Mononuclear cell (primary cell): ENCODE measurements at regions not wholly inside any gene's neighbourhood (a gene's known extent, or its start where the extent isn't known, plus 50 kb on each side); places are given as distances from the start of the nearest gene placed in this dataset.

Experiments used
- H3K27me3 ChIP-seq: 2 replicates; pipeline ENCODE4 v1.6.0; 2011; ENCODE audit warnings: low read length, control low read depth; ENCODE audit not compliant: insufficient read depth
- H3K4me1 ChIP-seq: 2 replicates; pipeline ENCODE4 v1.5.1; 2011; ENCODE audit warnings: mild to moderate bottlenecking, low read length, control low read depth; ENCODE audit not compliant: insufficient read depth
- H3K4me3 ChIP-seq: 2 replicates; pipeline ENCODE4 v1.5.1; 2011; ENCODE audit warnings: mild to moderate bottlenecking, low read length, moderate library complexity
- H3K9me3 ChIP-seq: 2 replicates; pipeline ENCODE4 v1.5.1; 2011; ENCODE audit warnings: low read depth, mild to moderate bottlenecking, control low read depth, low read length

- Histone ChIP-seq H3K4me1 (peaks cover 21% of the 10 kb centered on the region), H3K27me3 (no peaks in the 10 kb centered on the region), H3K4me3 (no peak overlapping the region)
Observed at GRCh38 chr1:221089803-221090202, 210.6 kb downstream of the HLX start.

GRCh38 chr1:221093903-221094791, 214.9 kb downstream of the HLX start:
- H3K4me3 ChIP-seq, result no peak overlapping the region
- no peaks in the 10 kb centered on the region for H3K27me3 ChIP-seq
- peaks cover 31% of the 10 kb centered on the region for H3K4me1 ChIP-seq
- no peaks in the 10 kb centered on the region for H3K9me3 ChIP-seq

More at GRCh38 chr1:221089803-221090202, 210.6 kb downstream of the HLX start:
- H3K9me3 ChIP-seq, result no peaks in the 10 kb centered on the region

DNA sequence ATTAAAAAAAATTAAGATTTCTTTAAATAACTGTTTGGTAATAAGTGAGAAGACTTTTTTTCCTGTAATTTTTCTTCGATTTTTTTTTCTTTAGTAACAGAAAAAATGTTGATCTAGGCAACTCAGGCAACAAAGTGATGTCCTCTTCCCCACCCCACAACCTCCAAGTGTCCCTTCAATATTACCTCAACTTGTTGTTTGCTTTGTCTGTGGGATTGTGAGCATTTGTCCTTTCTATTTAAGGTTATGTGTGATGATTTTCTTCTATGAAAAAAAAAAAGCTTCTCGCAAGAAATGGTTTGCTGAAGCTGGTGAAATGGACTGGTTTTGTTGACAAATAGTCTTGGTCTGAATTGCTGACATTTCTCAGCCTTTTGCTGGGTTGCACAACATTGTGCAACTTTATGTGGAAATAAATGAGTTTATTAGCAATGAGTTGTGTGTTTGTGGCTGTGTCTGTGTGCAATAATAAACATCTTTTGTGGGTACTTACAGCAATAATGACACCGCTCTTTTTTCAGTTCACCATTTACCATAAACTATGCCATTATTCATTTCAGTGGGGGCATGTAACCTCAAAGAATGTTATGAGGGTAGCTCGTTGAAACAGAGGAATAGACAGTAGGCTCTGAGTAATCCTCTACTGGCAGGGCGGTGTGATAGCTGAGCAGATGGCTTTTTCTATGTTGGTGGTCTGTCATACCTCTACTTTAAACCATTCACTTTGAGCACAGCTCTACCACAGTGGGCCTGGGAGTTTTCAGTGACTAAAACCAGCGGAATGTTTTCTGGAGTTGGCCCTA, 218.4 kb downstream of the HLX start:
- Histone ChIP-seq H3K4me3 (no peak overlapping the region), H3K9me3 (no peaks in the 10 kb centered on the region), H3K4me1 (peaks cover 50% of the 10 kb centered on the region), H3K27me3 (no peaks in the 10 kb centered on the region)

DNA sequence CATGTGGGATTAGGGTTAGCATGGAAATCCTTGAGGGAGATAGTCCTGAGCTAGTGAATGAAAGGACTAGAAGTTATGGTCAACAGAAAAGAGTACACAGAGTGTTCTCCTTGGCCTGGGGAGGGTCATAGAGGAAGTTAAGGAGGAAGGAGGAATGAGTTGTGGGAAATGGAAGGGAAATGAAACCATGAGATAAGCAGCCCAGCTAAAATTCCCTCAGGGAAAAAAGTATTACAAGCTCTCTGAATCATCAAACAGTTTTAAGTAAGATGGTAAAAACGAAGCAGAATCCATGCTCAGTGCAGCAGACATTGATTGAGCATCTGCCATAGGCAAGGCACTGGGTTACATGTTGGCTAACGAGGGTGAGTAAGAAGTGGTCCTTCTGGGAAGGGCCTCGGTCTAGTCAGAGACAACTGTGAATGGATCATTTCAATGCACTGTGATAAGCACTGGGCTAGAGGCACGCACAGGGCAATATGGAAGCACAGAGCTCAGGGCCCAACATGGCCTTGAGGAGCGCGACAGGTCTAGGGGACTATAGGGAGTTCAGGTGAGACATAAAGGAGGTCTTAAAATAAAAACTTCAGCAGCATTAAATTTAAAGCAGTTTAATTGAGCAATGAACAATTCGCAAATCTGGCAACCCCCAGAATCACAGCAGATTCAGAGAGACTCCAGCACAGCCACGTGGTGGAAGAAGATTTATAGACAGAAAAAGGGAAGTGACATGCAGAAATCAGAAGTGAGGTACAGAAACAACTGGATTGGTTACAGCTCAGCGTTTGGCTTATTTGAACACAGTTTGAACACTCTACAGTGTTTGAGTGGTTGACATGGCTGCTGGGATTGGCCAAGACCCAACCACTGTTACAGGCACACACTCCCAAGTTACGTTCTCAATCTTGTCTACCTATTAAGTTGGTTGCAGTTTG, 219.5 kb downstream of the HLX start:
- Histone ChIP-seq H3K4me3 (no peak overlapping the region), H3K27me3 (no peaks in the 10 kb centered on the region), H3K9me3 (no peaks in the 10 kb centered on the region), H3K4me1 (peaks cover 49% of the 10 kb centered on the region)

GRCh38 chr1:221099747-221100595, 220.7 kb downstream of the HLX start:
- Histone ChIP-seq H3K27me3 (no peaks in the 10 kb centered on the region), H3K4me3 (no peak overlapping the region), H3K4me1 (peaks cover 43% of the 10 kb centered on the region), H3K9me3 (no peaks in the 10 kb centered on the region)

DNA sequence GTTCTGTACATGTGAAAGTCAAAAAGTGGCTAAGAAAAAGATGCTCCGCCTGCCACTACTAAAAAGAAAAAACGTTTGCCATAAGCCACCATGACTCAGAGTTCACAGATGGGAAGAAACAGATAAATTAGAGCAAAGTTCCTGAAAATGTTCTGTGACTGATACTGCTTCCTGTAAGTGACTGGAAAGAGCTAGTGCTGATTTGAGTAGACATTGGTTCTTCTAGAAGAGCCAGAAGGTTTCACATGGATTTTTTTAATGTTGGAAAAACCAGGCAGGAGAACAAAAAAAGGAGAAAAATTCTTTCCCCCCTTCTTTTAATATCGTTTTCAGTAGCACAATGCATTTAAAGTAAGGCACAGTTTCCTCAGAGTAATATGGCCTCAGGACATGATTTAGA, 221.4 kb downstream of the HLX start:
- Histone ChIP-seq H3K4me1 (peaks cover 43% of the 10 kb centered on the region), H3K4me3 (no peak overlapping the region), H3K9me3 (no peaks in the 10 kb centered on the region), H3K27me3 (no peaks in the 10 kb centered on the region)

DNA sequence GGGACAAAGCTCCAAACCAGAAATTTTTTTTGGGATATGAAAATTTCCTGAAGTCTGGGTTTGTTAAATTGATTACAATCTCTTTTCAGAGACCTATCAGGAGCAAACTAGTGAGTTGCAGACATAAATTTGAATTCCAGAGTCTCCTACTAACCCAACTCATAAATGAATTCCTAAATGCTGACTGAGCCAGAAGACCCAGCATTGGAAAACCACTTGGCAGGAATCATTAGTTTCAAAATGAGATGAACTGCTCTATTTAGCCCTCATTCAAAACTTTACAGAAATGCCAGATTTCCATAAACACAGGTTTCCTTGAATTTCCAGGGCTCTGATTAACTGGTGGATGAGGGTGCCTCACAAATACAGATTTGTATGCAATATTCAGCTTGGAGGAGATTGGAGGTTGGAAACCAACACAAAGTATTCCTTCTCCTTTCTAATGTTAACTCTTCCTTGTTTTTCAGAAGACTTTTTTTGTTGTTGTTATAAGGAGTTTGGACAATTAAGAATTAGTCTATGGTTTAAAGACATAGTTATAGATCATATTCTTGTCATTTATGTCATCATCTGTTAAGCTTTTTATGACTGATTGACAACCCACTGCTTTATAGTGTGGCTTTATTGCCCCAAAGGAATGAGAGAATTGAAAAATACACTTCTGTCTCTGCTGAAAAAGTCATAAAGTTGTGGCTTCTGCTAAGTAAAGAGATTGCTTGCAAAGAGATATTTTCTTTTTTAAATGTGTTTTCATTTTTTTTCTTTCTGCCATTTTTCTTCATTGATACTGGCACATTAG, 222.8 kb downstream of the HLX start:
- H3K27me3 ChIP-seq, result no peaks in the 10 kb centered on the region
- peaks cover 37% of the 10 kb centered on the region for H3K4me1 ChIP-seq
- no peaks in the 10 kb centered on the region for H3K9me3 ChIP-seq
- H3K4me3 ChIP-seq, result no peak overlapping the region

- H3K4me3 ChIP-seq, result no peak overlapping the region
Observed at GRCh38 chr1:221104596-221104995, 225.4 kb downstream of the HLX start.

DNA sequence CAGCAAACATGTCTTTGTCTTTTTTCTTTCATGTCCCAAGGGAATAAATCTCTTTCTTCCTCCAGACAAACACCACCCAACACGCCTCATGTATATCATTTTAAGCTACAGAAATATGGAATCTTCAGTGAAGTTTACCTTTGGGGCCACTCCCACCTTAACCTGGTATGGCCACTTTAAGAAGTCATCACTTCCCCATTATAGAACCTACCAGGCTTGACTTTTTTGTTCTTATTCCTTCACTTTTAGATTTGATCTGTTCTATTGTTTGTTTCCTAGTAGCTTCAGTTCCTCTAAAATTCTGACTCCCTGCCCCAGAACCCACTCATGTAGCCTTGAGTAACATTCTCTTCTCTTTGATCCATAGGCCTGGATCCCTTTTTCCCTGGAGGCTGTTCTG, 226.3 kb downstream of the HLX start:
- Histone ChIP-seq H3K4me1 (peaks cover 14% of the 10 kb centered on the region), H3K9me3 (no peaks in the 10 kb centered on the region), H3K4me3 (no peak overlapping the region), H3K27me3 (no peaks in the 10 kb centered on the region)

More at GRCh38 chr1:221104596-221104995, 225.4 kb downstream of the HLX start:
- Histone ChIP-seq H3K27me3 (no peaks in the 10 kb centered on the region), H3K9me3 (no peaks in the 10 kb centered on the region), H3K4me1 (peaks cover 23% of the 10 kb centered on the region)

DNA sequence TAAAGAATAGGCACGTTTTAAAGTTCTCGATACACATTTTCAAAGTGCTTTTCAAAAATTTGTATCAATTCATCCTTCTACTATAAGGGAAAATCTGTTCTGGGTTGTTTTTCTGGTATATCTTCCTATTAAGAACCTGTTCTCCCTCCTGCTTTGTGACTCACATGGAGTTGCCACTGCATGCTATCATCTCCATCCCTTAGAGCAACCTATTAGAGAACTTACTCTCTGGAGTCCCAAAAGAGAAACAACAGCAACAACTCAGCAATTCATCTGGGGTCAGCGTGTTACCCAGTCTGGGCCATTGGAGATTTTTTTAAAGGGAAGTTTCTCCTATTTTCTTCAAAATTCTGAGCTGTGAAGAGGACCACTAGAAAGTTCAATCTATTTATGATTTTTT, 227.4 kb downstream of the HLX start:
- no peaks in the 10 kb centered on the region for H3K27me3 ChIP-seq
- no peaks in the 10 kb centered on the region for H3K9me3 ChIP-seq
- peaks cover 9% of the 10 kb centered on the region for H3K4me1 ChIP-seq
- no peak overlapping the region for H3K4me3 ChIP-seq

GRCh38 chr1:221109930-221110329, 230.7 kb downstream of the HLX start:
- Histone ChIP-seq H3K4me1 (peaks cover 9% of the 10 kb centered on the region), H3K4me3 (no peak overlapping the region), H3K9me3 (no peaks in the 10 kb centered on the region), H3K27me3 (no peaks in the 10 kb centered on the region)

GRCh38 chr1:221117133-221117532, 237.9 kb downstream of the HLX start:
- Histone ChIP-seq H3K27me3 (no peaks in the 10 kb centered on the region), H3K9me3 (no peaks in the 10 kb centered on the region), H3K4me1 (peaks cover 14% of the 10 kb centered on the region), H3K4me3 (no peak overlapping the region)

GRCh38 chr1:221117548-221117951, 238.3 kb downstream of the HLX start:
- Histone ChIP-seq H3K4me1 (peaks cover 14% of the 10 kb centered on the region), H3K9me3 (no peaks in the 10 kb centered on the region), H3K4me3 (no peak overlapping the region), H3K27me3 (no peaks in the 10 kb centered on the region)
